Activated effector memory CD4-positive, alpha-beta T cell treated with Interleukin-2 at 50 U/mL for 16 hours (primary cell): ENCODE measurements at regions not wholly inside any gene's neighbourhood (a gene's known extent, or its start where the extent isn't known, plus 50 kb on each side); places are given as distances from the start of the nearest gene placed in this dataset.
A peak's percentile ranks its signal among the peaks of the same experiment; 100 is the strongest.

Source experiments
- DNase-seq: peaks from one replicate; pipeline ENCODE4 v3.0.0-alpha.2; 2020

- no peak for DNase-seq
Measured at GRCh38 chr6:137692806-137693205, 174.3 kb upstream of the TNFAIP3 start.

GRCh38 chr6:137693711-137694110 is 173.3 kb upstream of the TNFAIP3 start:
- no peak for DNase-seq

GRCh38 chr6:137696765-137697164 is 170.3 kb upstream of the TNFAIP3 start:
- DNase-seq = no peak

- DNase-seq = no peak
Measured at GRCh38 chr6:137697267-137697938, 169.7 kb upstream of the TNFAIP3 start.

- DNase-seq = no peak
Measured at GRCh38 chr6:137698636-137699030, 168.4 kb upstream of the TNFAIP3 start.

- no peak for DNase-seq
Measured at GRCh38 chr6:137699031-137699683, 167.9 kb upstream of the TNFAIP3 start.

- DNase-seq = no peak
Measured at GRCh38 chr6:137700161-137700560, 166.9 kb upstream of the TNFAIP3 start.

GRCh38 chr6:137700751-137701477 is 166.1 kb upstream of the TNFAIP3 start:
- DNase-seq = no peak

- no peak for DNase-seq
Measured at GRCh38 chr6:137701942-137702341, 165.1 kb upstream of the TNFAIP3 start.

GRCh38 chr6:137702791-137703424 is 164.2 kb upstream of the TNFAIP3 start:
- DNase-seq = no peak

GRCh38 chr6:137704802-137705159 is 162.3 kb upstream of the TNFAIP3 start:
- DNase-seq = no peak

GRCh38 chr6:137705160-137706082 is 161.6 kb upstream of the TNFAIP3 start:
- DNase-seq = peak; percentile 61

- no peak for DNase-seq
Measured at GRCh38 chr6:137706083-137706750, 160.8 kb upstream of the TNFAIP3 start.

GRCh38 chr6:137707038-137707589 is 159.9 kb upstream of the TNFAIP3 start:
- no peak for DNase-seq

GRCh38 chr6:137707590-137708360 is 159.3 kb upstream of the TNFAIP3 start:
- peak; percentile 70 for DNase-seq

- DNase-seq = no peak
Measured at GRCh38 chr6:137708481-137708880, 158.6 kb upstream of the TNFAIP3 start.

GRCh38 chr6:137709424-137710236 is 157.4 kb upstream of the TNFAIP3 start:
- DNase-seq = no peak

- no peak for DNase-seq
Measured at GRCh38 chr6:137711972-137712371, 155.1 kb upstream of the TNFAIP3 start.

- no peak for DNase-seq
Measured at GRCh38 chr6:137712587-137712986, 154.5 kb upstream of the TNFAIP3 start.

GRCh38 chr6:137715589-137716045 is 151.4 kb upstream of the TNFAIP3 start:
- DNase-seq = no peak
